ENCODE measurements at regions not wholly inside any gene's neighbourhood (a gene's known extent, or its start where the extent isn't known, plus 50 kb on each side); places are given as distances from the start of the nearest gene placed in this dataset.

GRCh38 chr3:66572090-66572675, 71.4 kb upstream of the LRIG1 start:
- TF ChIP-seq POLR2A (IDR thresholded peaks at IDR 0.05) (no peak), CTCF (IDR thresholded peaks at IDR 0.05) (no peak)

All from heart left ventricle (tissue), 13 donors.